ENCODE measurements at regions not wholly inside any gene's neighbourhood (a gene's known extent, or its start where the extent isn't known, plus 50 kb on each side); places are given as distances from the start of the nearest gene placed in this dataset.

DNA sequence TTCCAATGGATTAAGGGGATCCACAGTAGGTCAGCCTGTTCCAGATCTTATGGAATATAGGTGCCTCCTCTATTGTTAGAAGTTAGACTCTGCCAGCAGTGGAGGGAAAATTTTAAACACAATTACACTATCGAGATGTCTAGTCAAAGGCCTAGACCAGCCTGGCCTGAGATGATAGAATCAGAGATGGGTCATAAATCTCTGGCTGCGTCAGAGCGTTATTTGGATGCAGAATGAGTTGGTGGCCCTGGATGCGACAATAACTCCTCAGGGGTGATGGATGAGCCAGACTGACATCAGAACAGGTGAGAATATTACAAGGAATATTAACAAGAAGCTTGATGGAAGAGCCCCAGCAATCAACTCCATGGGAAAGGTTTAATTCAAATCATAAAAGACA is 149.3 kb upstream of the TCF4 start:
- TF ChIP-seq, protein P1, sequence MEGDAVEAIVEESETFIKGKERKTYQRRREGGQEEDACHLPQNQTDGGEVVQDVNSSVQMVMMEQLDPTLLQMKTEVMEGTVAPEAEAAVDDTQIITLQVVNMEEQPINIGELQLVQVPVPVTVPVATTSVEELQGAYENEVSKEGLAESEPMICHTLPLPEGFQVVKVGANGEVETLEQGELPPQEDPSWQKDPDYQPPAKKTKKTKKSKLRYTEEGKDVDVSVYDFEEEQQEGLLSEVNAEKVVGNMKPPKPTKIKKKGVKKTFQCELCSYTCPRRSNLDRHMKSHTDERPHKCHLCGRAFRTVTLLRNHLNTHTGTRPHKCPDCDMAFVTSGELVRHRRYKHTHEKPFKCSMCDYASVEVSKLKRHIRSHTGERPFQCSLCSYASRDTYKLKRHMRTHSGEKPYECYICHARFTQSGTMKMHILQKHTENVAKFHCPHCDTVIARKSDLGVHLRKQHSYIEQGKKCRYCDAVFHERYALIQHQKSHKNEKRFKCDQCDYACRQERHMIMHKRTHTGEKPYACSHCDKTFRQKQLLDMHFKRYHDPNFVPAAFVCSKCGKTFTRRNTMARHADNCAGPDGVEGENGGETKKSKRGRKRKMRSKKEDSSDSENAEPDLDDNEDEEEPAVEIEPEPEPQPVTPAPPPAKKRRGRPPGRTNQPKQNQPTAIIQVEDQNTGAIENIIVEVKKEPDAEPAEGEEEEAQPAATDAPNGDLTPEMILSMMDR (IDR thresholded peaks at IDR 0.05): no peak
- no peak for TF ChIP-seq POLR2A (IDR thresholded peaks at IDR 0.05)
